Mesenteric fat pad (tissue), 1 donor: ENCODE measurements at regions not wholly inside any gene's neighbourhood (a gene's known extent, or its start where the extent isn't known, plus 50 kb on each side); places are given as distances from the start of the nearest gene placed in this dataset.
"Not testable (repeated sequence)": the region's sequence is repeated elsewhere in the genome, so short reads cannot be mapped to it uniquely, and the experiment has no call there.

Experiments used
- DNase-seq: peaks from one replicate; pipeline ENCODE4 v3.0.0-alpha.2; 2020; ENCODE audit warnings: low spot score
- donor health status: DM: yes; HTN: yes; CAD: no.

GRCh38 chr20:22815603-22816315 is 219.4 kb upstream of the SSTR4 start:
- no peak for DNase-seq

- DNase-seq = no peak
These were observed 216.5 kb upstream of the SSTR4 start for GRCh38 chr20:22818636-22819035.

- DNase-seq = no peak
These were observed 216.0 kb upstream of the SSTR4 start for GRCh38 chr20:22819112-22819511.

- DNase-seq = no peak
These were observed 215.3 kb upstream of the SSTR4 start for GRCh38 chr20:22819784-22820183.

GRCh38 chr20:22821081-22821727 is 213.9 kb upstream of the SSTR4 start:
- no peak for DNase-seq

GRCh38 chr20:22821796-22822195 is 213.3 kb upstream of the SSTR4 start:
- DNase-seq = no peak

GRCh38 chr20:22823119-22823518 is 212.0 kb upstream of the SSTR4 start:
- no peak for DNase-seq

- no peak for DNase-seq
These were observed 211.0 kb upstream of the SSTR4 start for GRCh38 chr20:22824077-22824476.

GRCh38 chr20:22825076-22825475 is 210.0 kb upstream of the SSTR4 start:
- no peak for DNase-seq

GRCh38 chr20:22825546-22825945 is 209.6 kb upstream of the SSTR4 start:
- no peak for DNase-seq

- no peak for DNase-seq
These were observed 208.5 kb upstream of the SSTR4 start for GRCh38 chr20:22826306-22827230.

- DNase-seq = no peak
These were observed 207.2 kb upstream of the SSTR4 start for GRCh38 chr20:22827916-22828315.

GRCh38 chr20:22829356-22829755 is 205.8 kb upstream of the SSTR4 start:
- DNase-seq = no peak

GRCh38 chr20:22830138-22830537 is 205.0 kb upstream of the SSTR4 start:
- no peak for DNase-seq

GRCh38 chr20:22830715-22831114 is 204.4 kb upstream of the SSTR4 start:
- not testable (repeated sequence) for DNase-seq

GRCh38 chr20:22833851-22834250 is 201.3 kb upstream of the SSTR4 start:
- DNase-seq = no peak

GRCh38 chr20:22834651-22835256 is 200.4 kb upstream of the SSTR4 start:
- DNase-seq = no peak

GRCh38 chr20:22836211-22836610 is 198.9 kb upstream of the SSTR4 start:
- no peak for DNase-seq

- no peak for DNase-seq
These were observed 198.2 kb upstream of the SSTR4 start for GRCh38 chr20:22836877-22837276.

GRCh38 chr20:22838001-22838400 is 197.1 kb upstream of the SSTR4 start:
- DNase-seq = no peak

GRCh38 chr20:22841846-22842245 is 193.3 kb upstream of the SSTR4 start:
- no peak for DNase-seq

- no peak for DNase-seq
These were observed 192.3 kb upstream of the SSTR4 start for GRCh38 chr20:22842793-22843192.
